ENCODE measurements at regions not wholly inside any gene's neighbourhood (a gene's known extent, or its start where the extent isn't known, plus 50 kb on each side); places are given as distances from the start of the nearest gene placed in this dataset.
A peak's percentile ranks its signal among the peaks of the same experiment; 100 is the strongest.

DNA sequence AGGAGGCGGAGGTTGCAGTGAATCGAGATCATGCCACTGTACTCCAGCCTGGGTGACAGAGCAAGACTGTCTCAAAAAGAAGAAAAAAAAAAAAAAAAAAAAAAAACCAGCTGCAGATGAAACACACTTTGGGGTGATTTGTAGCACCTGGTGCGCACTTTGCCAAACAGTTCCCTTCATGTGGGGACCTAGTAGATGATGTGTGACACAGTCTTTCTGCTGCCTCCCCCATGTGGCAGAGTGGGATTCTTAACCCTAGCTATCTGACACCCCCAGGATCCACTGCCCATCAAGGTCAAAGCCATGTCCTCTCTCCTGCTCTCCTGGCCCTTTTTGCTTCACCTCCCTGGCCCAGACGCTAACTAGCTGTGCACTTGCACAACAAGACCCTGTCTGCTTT, 52.1 kb upstream of the PDZD8 start:
- Histone ChIP-seq H3F3A (replicated peaks; ENCODE audit: low read depth) (no peaks in the 10 kb centered on the region), H3K27me3 (ENCODE audit: insufficient read depth) (no peaks in the 10 kb centered on the region), H2AFZ (no peak overlapping the region), H3K4me2 (no peak overlapping the region), H3K79me2 (replicated peaks; ENCODE audit: insufficient read depth) (no peaks in the 10 kb centered on the region), H4K20me1 (replicated peaks; ENCODE audit: insufficient read depth) (no peaks in the 10 kb centered on the region), H3K4me3 (no peak overlapping the region), H3K9me2 (ENCODE audit: insufficient read depth) (no peaks in the 10 kb centered on the region), H3K27ac (ENCODE audit: low read depth) (no peak overlapping the region), H3K36me3 (ENCODE audit: insufficient read depth) (no peaks in the 10 kb centered on the region), H3K4me1 (ENCODE audit: insufficient read depth) (peaks cover 13% of the 10 kb centered on the region)
- no peak overlapping the region for H3K27ac Mint-ChIP-seq
- H3K36me3 Mint-ChIP-seq (ENCODE audit: low read depth) = no peaks in the 10 kb centered on the region
- peaks cover 4% of the 10 kb centered on the region for H3K27me3 Mint-ChIP-seq (ENCODE audit: insufficient read depth, low read depth, poor library complexity)
- no peak overlapping the region for H3K4me3 Mint-ChIP-seq
- no peaks in the 10 kb centered on the region for H3K9me3 Mint-ChIP-seq
- TF ChIP-seq NANOG (IDR thresholded peaks at IDR 0.05; ENCODE audit: borderline replicate concordance) (no peak), ZNF114 (CRISPR knock-in tag; IDR thresholded peaks at IDR 0.05) (no peak), POLR2AphosphoS5 (IDR thresholded peaks at IDR 0.05; ENCODE audit: low read depth) (no peak), STAT1 (IDR thresholded peaks at IDR 0.05; ENCODE audit: unreplicated experiment) (no peak)
- TF ChIP-seq, protein P1, sequence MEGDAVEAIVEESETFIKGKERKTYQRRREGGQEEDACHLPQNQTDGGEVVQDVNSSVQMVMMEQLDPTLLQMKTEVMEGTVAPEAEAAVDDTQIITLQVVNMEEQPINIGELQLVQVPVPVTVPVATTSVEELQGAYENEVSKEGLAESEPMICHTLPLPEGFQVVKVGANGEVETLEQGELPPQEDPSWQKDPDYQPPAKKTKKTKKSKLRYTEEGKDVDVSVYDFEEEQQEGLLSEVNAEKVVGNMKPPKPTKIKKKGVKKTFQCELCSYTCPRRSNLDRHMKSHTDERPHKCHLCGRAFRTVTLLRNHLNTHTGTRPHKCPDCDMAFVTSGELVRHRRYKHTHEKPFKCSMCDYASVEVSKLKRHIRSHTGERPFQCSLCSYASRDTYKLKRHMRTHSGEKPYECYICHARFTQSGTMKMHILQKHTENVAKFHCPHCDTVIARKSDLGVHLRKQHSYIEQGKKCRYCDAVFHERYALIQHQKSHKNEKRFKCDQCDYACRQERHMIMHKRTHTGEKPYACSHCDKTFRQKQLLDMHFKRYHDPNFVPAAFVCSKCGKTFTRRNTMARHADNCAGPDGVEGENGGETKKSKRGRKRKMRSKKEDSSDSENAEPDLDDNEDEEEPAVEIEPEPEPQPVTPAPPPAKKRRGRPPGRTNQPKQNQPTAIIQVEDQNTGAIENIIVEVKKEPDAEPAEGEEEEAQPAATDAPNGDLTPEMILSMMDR (conservative IDR thresholded peaks at IDR 0.05; ENCODE audit: low read depth in 2 of 2) = peak in 1 of 2 experiments; percentile 33; a peak in 2 of 4 replicates
- TF ChIP-seq, protein P2, sequence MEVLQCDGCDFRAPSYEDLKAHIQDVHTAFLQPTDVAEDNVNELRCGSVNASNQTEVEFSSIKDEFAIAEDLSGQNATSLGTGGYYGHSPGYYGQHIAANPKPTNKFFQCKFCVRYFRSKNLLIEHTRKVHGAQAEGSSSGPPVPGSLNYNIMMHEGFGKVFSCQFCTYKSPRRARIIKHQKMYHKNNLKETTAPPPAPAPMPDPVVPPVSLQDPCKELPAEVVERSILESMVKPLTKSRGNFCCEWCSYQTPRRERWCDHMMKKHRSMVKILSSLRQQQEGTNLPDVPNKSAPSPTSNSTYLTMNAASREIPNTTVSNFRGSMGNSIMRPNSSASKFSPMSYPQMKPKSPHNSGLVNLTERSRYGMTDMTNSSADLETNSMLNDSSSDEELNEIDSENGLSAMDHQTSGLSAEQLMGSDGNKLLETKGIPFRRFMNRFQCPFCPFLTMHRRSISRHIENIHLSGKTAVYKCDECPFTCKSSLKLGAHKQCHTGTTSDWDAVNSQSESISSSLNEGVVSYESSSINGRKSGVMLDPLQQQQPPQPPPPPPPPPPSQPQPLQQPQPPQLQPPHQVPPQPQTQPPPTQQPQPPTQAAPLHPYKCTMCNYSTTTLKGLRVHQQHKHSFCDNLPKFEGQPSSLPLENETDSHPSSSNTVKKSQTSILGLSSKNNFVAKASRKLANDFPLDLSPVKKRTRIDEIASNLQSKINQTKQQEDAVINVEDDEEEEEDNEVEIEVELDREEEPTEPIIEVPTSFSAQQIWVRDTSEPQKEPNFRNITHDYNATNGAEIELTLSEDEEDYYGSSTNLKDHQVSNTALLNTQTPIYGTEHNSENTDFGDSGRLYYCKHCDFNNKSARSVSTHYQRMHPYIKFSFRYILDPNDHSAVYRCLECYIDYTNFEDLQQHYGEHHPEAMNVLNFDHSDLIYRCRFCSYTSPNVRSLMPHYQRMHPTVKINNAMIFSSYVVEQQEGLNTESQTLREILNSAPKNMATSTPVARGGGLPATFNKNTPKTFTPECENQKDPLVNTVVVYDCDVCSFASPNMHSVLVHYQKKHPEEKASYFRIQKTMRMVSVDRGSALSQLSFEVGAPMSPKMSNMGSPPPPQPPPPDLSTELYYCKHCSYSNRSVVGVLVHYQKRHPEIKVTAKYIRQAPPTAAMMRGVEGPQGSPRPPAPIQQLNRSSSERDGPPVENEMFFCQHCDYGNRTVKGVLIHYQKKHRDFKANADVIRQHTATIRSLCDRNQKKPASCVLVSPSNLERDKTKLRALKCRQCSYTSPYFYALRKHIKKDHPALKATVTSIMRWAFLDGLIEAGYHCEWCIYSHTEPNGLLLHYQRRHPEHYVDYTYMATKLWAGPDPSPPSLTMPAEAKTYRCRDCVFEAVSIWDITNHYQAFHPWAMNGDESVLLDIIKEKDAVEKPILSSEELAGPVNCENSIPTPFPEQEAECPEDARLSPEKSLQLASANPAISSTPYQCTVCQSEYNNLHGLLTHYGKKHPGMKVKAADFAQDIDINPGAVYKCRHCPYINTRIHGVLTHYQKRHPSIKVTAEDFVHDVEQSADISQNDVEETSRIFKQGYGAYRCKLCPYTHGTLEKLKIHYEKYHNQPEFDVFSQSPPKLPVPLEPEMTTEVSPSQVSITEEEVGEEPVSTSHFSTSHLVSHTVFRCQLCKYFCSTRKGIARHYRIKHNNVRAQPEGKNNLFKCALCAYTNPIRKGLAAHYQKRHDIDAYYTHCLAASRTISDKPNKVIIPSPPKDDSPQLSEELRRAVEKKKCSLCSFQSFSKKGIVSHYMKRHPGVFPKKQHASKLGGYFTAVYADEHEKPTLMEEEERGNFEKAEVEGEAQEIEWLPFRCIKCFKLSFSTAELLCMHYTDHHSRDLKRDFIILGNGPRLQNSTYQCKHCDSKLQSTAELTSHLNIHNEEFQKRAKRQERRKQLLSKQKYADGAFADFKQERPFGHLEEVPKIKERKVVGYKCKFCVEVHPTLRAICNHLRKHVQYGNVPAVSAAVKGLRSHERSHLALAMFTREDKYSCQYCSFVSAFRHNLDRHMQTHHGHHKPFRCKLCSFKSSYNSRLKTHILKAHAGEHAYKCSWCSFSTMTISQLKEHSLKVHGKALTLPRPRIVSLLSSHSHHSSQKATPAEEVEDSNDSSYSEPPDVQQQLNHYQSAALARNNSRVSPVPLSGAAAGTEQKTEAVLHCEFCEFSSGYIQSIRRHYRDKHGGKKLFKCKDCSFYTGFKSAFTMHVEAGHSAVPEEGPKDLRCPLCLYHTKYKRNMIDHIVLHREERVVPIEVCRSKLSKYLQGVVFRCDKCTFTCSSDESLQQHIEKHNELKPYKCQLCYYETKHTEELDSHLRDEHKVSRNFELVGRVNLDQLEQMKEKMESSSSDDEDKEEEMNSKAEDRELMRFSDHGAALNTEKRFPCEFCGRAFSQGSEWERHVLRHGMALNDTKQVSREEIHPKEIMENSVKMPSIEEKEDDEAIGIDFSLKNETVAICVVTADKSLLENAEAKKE (CRISPR knock-in tag; IDR thresholded peaks at IDR 0.05) = no peak
- ATAC-seq (no peak), DNase-seq (ENCODE audit: low spot score) (no peak)
- peaks cover 24% of the 10 kb centered on the region for H3K4me1 Mint-ChIP-seq
